ENCODE measurements at regions not wholly inside any gene's neighbourhood (a gene's known extent, or its start where the extent isn't known, plus 50 kb on each side); places are given as distances from the start of the nearest gene placed in this dataset.

GRCh38 chr5:3049261-3049660 is 297.8 kb upstream of the IRX2 start:
- WGBS, 3 donors: 74 to 81% (median 78%) methylated on average over 11 of the region's 11 CpGs
- Histone ChIP-seq H3K27ac (no peak overlapping the region), H3K36me3 (ENCODE audit: insufficient read depth in 1 of 2, low read depth in 1 of 2) (no peaks in the 10 kb centered on the region), H3K9me3 (no peaks in the 10 kb centered on the region), H3K4me3 (no peak overlapping the region), H3K27me3 (ENCODE audit: insufficient read depth in 3 of 3, low read length in 2 of 3) (peaks cover 0 to 2% (median 0%) of the 10 kb centered on the region in 3 donors), H3K4me1 (no peaks in the 10 kb centered on the region)
- DNase-seq: no peak
- ATAC-seq: no peak
- intact Hi-C loops (cut with DNase I): no loop called here
- TF ChIP-seq CTCF (IDR thresholded peaks at IDR 0.05): no peak

GRCh38 chr5:3047212-3047774 is 295.8 kb upstream of the IRX2 start:
- Histone ChIP-seq H3K4me3 (no peak overlapping the region), H3K36me3 (ENCODE audit: insufficient read depth in 1 of 2, low read depth in 1 of 2) (no peaks in the 10 kb centered on the region), H3K9me3 (no peaks in the 10 kb centered on the region), H3K27me3 (ENCODE audit: insufficient read depth in 3 of 3, low read length in 2 of 3) (no peaks in the 10 kb centered on the region), H3K27ac (no peak overlapping the region), H3K4me1 (no peaks in the 10 kb centered on the region)
- no peak for TF ChIP-seq CTCF (IDR thresholded peaks at IDR 0.05)
- WGBS, 3 donors: 86 to 92% (median 89%) methylated on average over 8 of the region's 8 CpGs
- no peak for DNase-seq
- intact Hi-C loops (cut with DNase I): no loop called here
- no peak for ATAC-seq

- TF ChIP-seq CTCF (IDR thresholded peaks at IDR 0.05): no peak
- no peaks in the 10 kb centered on the region for H3K36me3 ChIP-seq (ENCODE audit: insufficient read depth in 1 of 2, low read depth in 1 of 2)
- DNase-seq (no peak), ATAC-seq (no peak)
- no peaks in the 10 kb centered on the region for H3K4me1 ChIP-seq
- H3K27ac ChIP-seq: no peak overlapping the region
- H3K27me3 ChIP-seq (ENCODE audit: insufficient read depth in 3 of 3, low read length in 2 of 3): peaks cover 0 to 2% (median 0%) of the 10 kb centered on the region in 3 donors
- intact Hi-C loops (cut with DNase I): no loop called here
- H3K4me3 ChIP-seq: no peak overlapping the region
- no peaks in the 10 kb centered on the region for H3K9me3 ChIP-seq
These were observed 292.1 kb upstream of the IRX2 start for GRCh38 chr5:3043600-3043999.

- Histone ChIP-seq H3K4me1 (no peaks in the 10 kb centered on the region), H3K27me3 (ENCODE audit: insufficient read depth in 3 of 3, low read length in 2 of 3) (peaks cover 0 to 2% (median 0%) of the 10 kb centered on the region in 3 donors), H3K27ac (no peak overlapping the region), H3K9me3 (no peaks in the 10 kb centered on the region), H3K36me3 (ENCODE audit: insufficient read depth in 1 of 2, low read depth in 1 of 2) (no peaks in the 10 kb centered on the region), H3K4me3 (no peak overlapping the region)
- no peak for ATAC-seq
- intact Hi-C loops (cut with DNase I): no loop called here
- DNase-seq: no peak
- 29 to 43% (median 30%) methylated on average over 4 of the region's 4 CpGs for WGBS, 3 donors
- no peak for TF ChIP-seq CTCF (IDR thresholded peaks at IDR 0.05)
These were observed 289.5 kb upstream of the IRX2 start for GRCh38 chr5:3041001-3041400.

All from psoas muscle (tissue), 7 donors.